HT-29 (cell line): ENCODE measurements at regions not wholly inside any gene's neighbourhood (a gene's known extent, or its start where the extent isn't known, plus 50 kb on each side); places are given as distances from the start of the nearest gene placed in this dataset.
A peak's percentile ranks its signal among the peaks of the same experiment; 100 is the strongest.

Source experiments
- DNase-seq: peaks from one replicate; pipeline ENCODE4 v3.0.0-alpha.2; 2015; ENCODE audit warnings: low spot score

- no peak for DNase-seq
Observed at GRCh38 chr16:73543331-73543969, 495.5 kb upstream of the ZFHX3 start.

- DNase-seq = no peak
Observed at GRCh38 chr16:73542885-73543284, 495.0 kb upstream of the ZFHX3 start.

GRCh38 chr16:73537921-73538320 lies 490.0 kb upstream of the ZFHX3 start:
- DNase-seq = no peak

DNA sequence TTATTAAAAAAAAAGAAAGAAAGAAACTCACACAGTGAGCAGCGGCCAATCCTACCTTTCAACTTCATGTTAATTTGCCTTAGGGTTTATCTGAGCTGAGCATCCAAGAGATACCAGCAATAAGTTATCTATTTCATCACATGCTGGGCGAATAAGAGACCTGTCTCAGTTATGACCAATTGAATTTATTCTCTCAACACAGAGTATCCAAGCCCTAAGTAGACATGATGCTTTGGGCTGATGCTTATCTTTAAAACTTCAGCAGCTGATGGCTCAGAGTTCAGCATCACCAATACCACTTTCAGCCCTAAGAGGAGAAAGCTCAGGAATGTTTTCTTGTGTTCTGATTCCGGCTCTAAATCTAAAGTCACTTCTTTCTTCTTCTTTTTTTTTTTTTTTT lies 489.0 kb upstream of the ZFHX3 start:
- no peak for DNase-seq

DNA sequence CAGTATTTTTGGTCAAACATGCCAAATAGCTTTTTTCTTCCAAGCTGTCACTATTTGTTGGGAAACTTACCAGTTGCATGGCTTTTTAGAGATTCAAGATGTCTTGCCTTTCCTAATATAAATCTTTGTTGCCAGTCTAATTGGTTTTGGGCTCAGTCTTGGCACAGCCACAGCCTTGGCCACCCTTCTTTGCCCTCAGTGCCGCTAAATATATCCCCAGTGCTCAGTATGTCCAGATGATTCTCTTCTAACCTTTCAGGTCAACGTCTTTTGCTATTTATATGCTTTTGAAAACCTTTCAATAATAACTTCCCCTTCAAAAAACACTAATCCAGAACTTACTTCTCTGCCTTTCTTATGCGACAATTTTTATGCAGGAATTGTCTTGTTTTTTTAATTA lies 483.1 kb upstream of the ZFHX3 start:
- no peak for DNase-seq

DNA sequence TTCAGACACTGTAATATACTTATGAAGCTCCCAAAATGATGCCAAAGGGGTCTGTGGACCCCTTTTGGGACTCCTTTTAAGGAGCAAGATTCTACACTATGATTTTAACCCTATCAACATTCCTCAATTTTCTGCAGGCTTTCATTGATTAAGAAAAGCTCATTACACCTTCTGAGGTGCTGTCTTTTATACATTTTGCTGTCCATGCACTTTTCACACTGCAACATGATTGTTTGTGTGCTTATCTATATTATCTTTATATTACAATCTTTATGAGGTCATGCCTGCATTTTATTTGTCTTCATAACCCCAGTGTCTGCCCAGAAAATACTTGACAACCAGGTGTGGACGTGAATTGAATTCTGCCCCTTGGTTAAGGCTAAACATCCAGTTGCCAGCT lies 482.6 kb upstream of the ZFHX3 start:
- DNase-seq = no peak

GRCh38 chr16:73529303-73530012 lies 481.5 kb upstream of the ZFHX3 start:
- DNase-seq = no peak

DNA sequence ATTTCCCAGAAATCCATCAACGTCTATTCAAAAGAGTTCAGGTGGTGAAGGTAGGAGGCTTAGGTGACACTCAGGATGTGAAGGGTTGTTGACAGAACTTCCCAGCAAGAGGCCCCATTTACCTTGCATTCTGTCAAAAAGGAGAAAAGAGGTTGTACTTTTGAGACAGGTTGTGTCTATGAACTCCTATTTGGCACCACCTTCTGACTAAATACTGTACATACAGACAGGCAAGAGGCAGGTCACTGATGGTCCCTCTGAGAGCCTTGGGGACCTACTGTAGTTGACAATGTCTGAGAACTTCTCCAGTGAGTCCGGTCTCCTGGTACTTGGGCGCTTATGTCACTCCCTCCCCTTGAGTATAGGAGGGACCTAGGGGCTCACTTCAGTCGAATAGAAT lies 479.3 kb upstream of the ZFHX3 start:
- peak; percentile 10 for DNase-seq

DNA sequence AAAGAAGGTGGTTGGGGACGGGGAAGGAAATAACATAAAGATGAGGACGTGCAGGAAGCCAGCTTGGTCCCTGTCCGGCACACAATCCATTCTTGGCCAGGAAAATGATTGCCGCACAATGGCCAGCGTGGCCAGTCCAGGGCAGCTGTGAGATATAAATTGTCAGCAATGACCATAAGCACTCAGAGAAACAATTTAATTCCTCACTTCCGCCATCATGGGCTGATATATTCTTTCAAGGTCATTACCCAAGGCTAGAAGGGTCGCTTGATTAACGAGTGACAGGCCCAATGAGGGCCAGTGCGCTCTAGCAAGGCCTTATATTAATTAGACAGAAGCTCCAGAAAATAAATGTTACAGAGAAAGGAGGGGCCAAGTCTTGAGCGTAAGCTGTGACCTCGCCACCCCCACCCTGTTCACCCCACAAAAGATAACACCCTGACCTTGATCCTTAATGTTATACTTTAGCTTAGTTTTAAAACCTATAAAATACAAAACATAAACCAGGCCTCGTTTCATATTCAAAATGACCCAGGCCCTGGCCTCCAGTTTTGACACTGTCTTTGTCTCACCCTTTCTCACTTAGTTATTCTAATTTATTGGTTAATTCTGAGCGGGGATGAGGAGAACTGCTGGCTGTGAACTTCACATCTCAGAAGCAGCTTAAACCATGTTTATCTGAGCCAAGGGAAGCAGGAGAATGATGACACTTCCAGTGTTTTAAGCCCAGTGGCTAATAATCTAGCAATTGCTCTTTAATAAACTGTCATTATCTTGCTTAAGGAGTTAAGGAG lies 478.3 kb upstream of the ZFHX3 start:
- no peak for DNase-seq

DNA sequence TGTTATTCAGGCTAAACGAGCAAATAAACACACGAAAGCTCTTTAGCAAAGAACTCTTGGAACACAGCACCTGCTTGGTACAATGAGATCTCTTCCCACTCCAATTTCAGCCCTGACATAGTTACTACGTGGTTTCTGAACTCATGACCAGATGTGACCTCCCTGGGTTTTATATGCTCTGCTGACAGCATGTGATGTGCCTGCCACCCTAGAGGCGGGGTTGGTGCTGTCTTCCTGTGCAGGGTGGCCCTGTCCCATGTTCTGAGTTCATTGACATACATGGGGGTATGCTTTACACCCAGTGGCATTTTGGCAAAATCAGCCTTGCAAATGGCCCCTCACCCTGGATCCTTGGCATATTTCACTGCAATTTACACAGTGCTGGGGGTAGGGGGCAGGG lies 475.3 kb upstream of the ZFHX3 start:
- DNase-seq = no peak

DNA sequence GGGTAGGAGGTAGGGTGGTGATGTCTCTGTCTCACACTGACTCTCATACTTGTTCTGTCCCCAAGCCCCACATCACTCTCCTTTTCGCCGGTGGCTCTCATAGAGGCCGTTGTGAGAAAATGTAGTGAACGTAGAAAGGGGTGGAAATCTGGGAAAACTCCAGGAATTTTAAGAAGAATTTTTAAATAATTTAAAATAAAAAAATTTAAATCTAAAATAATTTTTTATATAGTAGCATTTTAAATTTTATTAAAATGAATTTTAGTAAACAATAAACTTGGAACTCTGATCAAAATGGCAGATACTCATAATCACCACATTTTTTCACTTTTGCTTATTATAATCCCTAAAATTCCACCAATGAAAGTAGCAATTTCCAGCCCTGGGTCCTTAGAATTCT lies 473.6 kb upstream of the ZFHX3 start:
- DNase-seq = no peak

DNA sequence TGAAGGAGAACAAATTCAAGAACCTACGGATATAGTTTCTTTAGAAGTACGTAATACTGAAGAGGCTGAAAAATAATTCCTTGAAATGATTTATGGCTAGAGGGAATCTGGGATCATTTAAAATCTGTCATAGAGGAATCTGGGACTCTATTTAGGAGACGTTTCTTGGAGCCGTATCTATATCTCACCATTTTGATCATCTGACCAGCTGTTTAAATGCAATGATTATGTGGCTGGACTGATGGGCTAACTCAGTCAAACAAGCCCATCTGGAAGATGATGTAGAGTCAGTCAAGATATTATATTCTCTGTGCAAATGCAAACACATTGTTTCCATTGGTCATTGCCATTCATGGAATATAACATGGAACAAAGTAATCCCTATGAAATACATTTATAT lies 467.7 kb upstream of the ZFHX3 start:
- DNase-seq = no peak

- DNase-seq = no peak
Observed at GRCh38 chr16:73510852-73511251, 462.9 kb upstream of the ZFHX3 start.

GRCh38 chr16:73506568-73507056 lies 458.7 kb upstream of the ZFHX3 start:
- DNase-seq = no peak

DNA sequence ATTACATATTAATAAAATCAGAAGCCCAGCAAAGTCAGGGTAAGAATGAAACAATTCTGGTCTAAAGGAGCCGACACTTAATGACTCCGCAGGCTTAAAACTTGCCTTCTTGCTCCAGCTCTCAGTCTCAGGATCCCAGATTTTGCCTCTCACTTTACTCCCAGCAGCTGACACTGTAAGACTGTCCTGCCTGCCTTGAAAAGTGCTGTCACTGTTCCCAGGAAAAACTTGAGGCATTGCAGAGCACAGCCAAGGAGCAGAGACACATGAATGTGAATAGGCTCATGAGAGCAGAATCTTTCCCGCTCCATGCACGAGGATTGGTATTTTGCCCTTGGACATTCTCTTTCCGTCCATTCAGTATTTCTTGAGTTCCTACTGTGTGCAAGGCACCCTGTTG lies 457.6 kb upstream of the ZFHX3 start:
- DNase-seq = no peak

DNA sequence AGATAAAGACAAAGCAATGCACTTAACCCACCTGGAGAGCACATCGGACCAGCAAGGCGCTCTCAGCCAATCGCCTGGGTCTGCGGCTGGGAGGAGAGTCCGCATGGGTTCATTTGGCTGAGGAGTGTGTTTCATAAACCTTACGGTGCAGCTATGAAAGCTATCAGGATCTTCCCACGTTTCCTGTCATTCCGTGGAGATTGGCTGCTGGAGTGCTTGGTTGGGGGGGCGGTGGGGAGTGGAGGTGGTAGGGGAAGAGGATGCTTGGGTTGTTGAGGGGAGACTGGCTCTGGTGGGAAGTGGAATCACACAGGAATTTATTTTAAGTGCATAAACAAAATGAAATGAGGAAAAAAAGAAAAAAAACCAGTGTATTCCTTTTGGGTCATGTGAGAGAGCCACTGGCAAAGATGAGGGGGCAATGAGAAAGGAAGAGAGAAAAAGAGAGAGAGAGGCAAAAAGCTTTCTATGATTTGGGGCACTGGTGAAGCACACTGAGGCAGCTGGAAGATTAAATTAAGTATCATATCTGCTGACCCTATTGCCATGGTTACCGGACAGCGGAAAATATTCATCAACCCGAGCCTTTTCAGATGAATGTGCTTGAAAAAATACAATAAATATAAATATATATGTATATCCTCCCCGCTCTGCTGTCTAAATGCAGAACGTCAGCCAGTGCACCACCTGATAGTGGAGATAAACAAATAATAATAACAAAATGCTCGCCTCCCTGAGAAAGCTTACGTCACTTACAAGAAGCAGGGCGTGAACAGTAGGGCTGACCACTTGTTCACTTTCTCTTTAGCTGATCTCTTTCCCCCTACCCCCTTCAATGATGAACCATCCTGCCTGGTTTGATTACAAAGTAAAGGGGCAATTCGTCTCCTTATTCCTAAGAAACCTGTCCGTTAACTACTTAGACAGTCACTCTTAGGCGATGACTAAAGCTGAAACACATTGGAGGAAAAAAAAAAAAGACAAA lies 457.0 kb upstream of the ZFHX3 start:
- no peak for DNase-seq

DNA sequence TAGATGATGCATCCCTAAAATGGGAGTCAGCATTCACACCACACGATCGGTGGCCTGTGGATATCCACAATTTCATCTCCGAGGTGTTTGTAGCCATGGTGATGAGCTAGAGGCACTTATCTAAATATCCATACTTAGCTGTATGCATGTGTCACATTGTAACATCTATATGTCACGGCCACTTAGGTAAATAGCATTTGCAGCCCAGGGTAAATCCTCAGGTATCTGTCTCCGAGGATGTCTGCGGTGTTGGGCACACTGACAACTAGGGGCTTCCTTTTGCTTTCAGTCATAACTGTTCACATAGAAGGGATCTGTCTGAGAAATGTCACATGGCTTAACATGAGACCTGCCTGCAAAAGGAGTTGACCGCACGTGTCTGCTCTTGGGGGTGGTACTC lies 455.2 kb upstream of the ZFHX3 start:
- no peak for DNase-seq

DNA sequence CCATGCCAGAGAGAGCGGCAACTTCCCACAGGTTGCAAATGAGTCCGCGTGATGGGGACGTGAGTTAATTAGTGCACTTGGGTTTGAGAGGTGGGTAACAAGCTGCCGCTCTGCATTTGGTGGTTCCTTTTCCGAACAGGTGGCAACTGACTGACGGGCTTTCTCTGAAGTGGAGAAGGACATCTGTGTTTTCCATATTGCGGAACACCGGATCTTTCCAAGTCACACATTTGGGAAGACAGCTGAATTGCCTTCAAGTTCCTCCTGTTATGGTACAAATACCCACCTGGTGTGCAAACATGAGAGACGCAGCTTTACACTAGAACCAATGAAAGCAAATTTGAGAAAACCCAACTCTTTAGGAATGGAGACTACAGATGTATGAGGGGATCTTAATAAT lies 451.3 kb upstream of the ZFHX3 start:
- no peak for DNase-seq

DNA sequence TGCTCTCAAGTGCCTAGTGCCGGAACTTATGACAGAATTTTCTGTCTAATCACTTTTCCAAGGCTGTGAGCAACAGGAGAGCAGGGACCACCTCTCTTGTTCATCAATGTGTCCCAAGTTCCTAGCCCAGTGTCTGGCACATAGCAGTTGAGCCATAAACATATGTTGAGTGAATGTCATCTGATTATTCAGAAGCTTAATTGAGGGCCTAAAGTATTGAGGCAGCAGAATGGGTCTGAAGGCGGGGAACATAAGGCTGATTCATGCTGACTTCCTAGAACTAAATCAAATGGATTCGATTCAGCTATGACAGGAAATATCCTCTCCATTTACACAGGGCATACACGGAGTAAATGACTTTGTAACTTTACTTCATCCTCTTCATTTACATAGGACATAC lies 438.0 kb upstream of the ZFHX3 start:
- DNase-seq = no peak

GRCh38 chr16:73483934-73484711 lies 436.2 kb upstream of the ZFHX3 start:
- DNase-seq = no peak
